RCC 7860 (cell line): ENCODE measurements at regions not wholly inside any gene's neighbourhood (a gene's known extent, or its start where the extent isn't known, plus 50 kb on each side); places are given as distances from the start of the nearest gene placed in this dataset.

Experiments used
- DNase-seq: peaks from one replicate; pipeline ENCODE4 v3.0.0-alpha.2; 2015; ENCODE audit warnings: low spot score
- FAIRE-seq: peaks from 2 replicates; lab custom pipeline; 2012; peaks lifted over from hg19 to GRCh38; lab: Jason Lieb, UNC

DNA sequence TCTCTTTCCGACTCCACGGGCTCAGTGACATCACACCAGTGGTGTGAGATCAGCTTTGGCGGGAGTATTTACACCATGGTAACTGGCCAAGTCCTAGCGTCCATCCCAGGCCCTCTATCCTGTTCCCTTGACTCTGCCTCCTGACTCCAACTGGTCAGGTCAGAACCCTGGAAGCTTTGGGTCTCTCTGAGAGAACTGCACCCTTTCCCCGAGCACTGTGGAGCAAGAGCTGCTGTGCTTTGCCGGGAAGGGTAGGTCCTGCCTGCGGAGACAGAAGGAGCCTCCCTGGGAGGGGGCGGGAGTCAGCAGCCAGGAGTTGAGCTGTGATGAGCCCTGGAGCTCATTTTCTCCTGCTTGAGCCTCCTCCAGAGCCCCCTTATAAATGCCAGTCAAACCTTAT is 212.1 kb upstream of the TNRC6C start:
- DNase-seq = no peak

DNA sequence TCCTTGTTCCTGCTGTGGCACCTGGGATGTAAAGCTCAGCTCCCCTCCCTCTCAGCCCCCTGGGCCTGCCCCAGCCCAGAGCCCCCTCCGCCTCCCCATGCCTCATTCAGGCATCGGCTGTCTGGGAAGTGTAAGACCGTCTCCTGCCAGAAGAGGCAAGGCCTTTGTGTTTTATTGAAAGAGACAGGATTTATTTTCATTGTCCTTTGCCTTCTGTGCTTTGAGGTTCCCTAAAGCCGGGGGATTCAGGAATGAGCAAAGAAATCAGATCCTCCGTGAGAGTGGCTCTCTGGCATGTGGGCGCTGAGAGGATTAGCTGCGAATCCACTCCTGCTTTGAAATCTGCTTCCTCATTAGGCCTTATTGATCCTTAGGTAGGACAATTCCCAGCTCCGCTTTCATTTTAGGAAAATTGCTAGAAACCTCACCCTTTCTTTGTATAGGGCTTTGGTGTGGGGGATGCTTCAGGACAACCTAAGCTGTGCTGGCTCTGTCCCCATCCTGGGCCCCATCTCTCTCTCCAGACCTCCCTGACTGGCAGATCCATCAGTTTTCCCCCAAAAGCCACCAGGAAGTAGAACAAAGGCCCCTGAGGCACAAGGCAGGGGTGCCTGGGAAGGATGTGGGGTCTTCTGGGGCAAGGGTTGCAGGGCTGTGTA is 211.5 kb upstream of the TNRC6C start:
- FAIRE-seq = no peak

More for the DNA sequence above, 212.1 kb upstream of the TNRC6C start:
- FAIRE-seq = no peak

DNA sequence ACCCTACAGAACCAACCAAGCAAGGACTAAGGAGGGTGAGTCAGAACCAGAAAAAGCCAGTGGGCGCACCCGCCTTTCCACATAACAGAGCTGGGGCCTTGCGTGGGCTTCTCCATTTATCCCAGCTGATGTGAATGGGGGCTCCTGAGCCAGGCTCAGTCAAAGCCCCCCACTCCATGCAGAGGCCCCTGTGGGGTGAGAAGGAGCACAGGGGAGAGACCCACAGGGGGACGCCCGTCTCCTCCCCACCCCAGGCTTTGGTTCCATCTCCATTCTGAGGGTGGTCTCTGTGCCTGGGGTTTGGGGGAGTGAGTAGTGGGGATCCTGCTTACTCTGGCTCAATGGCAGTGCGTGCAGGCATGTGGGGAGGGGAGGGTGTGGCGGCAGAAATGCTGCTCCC is 210.1 kb upstream of the TNRC6C start:
- no peak for FAIRE-seq
- DNase-seq = no peak

More for the DNA sequence above, 211.5 kb upstream of the TNRC6C start:
- no peak for DNase-seq

DNA sequence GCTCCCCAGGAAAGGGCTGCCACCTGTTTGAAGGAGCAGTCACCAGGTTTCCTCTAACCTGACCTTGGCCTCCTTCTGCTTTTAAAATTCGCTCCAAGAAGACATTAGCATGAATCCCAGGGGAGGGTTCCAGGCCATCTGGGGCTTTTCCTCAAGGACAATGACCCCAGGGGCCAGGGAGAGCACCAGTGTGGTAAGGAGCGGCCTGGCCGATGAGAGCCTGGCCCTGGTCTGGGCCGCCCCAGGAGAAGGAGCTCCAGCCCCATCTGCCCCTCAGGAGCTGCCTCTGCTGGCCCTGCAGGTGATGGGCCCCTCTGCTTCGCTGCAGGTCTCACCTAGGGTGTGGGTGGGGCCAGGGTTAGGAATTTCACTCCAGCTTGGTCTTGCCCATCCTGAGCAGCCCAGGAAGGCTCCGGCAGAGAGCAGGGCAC is 209.2 kb upstream of the TNRC6C start:
- FAIRE-seq (no peak), DNase-seq (no peak)

DNA sequence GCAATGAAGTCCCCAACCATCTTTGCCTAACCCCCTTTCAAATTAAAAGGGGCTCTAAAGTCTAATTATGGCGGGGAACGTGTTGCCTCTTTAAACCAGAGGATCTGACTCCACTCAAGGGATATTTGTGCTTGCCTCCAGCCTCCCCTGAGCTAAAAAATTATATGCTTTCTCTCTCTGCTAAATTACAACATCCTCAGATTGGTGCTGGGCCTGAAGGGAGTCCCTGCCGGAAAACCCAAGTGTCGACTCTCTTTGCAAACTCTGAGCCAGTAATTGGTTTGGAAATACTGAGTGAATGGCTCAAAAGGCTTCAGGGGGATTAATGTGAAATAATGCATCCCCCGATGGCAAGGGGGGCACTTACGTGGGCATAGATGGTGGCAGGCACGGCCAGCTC is 208.5 kb upstream of the TNRC6C start:
- FAIRE-seq (no peak), DNase-seq (no peak)

DNA sequence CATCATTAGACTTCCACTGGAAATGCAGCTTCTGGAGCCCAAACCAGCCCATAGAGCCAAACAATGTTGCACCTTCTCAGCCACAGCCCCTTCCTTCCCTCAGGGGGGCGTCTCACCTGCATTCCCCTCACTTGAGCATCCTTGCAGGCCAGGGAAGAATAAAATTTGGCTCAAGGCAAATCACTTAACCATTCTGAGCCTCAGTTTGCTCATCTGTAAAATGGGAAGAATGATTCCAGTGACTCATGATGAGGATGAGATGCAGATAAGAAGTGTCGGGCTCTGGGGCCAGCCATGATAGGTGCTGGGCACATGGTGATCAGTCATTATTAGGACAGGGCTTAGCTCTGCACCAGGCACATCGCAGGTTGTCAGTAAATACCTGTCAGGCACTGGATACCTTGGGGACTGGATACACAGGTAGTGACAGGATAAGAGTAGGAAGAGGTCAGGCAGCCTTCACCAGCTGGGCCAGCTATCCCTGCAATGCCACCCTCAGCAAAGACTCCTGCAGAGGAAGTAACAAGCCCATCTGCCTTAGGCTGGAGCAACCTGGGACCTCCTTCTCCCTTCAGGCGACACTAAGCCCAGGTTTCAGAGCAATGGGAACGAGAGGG is 208.0 kb upstream of the TNRC6C start:
- no peak for DNase-seq
- FAIRE-seq = no peak

DNA sequence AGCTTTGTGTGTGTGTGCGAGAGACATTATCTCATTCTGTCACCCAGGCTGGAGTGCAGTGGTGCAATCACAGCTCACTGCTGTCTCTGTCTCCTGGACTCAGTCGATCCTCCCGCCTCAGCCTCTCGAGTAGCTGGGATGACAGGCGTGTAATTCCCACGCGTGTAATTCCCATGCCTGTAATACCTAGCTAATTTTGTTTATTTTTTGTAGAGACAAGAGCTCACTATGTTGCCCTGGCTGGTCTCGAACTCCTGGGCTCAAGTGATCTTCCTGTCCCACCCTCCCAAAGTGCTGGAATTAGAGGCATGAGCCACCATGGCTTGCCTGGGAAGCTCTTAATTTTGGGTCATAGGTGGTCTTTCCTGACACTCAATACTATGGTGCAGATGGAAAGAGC is 205.3 kb upstream of the TNRC6C start:
- FAIRE-seq = no peak

DNA sequence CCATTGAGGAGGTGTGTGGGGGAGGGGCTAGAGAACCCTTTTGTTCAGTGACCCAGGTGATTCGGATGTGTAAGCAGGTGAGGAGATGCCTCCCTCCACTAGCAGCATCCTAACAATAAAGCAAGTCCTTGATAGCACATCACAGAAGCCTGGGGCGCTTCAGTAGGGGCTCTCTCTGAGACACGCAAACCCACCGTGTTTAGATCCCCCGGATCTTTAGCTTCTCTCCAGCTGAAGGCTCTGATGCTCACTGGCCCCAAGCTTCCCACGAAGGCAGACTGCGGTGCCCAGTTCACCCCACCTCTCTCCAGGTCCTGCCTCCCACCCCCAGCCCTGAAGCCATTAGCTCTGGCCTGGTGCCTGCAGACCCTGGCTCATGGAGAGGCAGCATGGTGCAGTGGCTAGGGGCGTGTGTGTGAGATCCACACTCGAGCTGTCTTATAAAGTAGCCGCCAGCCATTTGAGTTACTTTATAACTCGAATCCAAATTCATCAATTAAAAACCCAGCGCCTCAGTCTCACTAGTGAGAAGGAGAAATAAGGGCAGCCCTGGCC is 204.7 kb upstream of the TNRC6C start:
- DNase-seq (no peak), FAIRE-seq (no peak)

More for the DNA sequence above, 205.3 kb upstream of the TNRC6C start:
- no peak for DNase-seq

DNA sequence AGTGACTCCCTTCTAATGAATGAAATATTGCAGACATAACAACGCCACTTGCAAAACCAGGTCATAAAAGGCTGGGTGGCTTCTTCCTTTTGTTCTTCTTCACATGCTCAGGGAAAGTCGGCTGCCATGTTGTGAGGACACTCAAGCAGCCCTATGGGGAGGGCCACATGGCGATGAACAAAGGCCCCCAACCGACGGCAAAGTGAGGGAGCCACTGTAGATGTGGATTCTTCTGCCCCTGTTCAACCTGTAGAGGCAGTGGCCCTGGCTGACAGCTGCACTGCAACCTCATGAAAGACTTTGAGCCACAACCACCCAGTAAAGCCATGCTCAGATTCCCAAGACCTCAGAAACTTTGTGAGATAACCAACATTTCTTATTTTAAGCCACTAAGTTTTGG is 203.5 kb upstream of the TNRC6C start:
- FAIRE-seq = no peak
- DNase-seq = no peak

DNA sequence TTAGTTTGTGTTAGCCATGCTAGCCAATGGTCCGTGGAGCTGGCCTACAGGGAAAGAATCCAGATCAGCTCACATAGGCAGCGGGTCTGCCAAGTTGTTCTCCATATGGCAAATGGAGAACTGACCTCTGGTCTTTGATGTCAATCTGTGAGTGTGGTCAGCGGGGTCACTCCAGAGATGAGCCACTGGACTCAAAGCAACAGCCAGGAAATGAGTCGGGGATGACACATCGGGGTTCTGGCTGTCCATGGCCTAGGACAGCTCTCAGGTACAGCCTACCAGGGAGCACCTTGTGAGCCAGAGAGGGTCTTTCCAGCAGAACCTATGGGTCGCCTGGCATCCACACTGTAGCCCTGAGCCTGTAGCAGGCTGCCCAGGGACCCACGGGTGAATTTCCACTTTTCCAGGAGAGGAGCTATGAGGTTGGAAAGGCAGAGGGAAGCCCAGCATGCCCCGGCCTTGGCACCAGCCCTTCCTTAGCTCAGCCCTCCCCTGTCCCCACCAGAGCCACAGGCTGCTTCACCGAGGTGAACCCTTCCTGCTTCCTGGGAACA is 203.0 kb upstream of the TNRC6C start:
- DNase-seq (no peak), FAIRE-seq (no peak)

DNA sequence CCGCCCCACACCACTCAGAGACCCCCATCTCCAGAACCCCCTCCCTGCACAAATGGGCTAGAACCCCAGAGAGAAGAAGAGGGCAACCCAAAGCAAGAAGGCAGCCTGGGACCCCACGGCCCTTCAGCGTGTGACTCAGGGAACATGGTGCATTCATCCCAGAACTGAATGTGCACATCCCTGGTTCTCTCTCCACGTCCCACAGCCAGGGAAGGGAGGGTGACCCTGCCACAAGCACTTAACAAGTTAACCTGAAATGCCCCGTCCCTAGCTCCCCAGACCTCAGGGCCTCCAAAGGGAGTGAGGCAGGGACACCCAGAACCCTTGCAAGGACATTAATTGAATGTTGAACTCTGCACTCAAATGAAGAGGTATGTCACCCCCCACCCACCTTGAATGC is 202.5 kb upstream of the TNRC6C start:
- FAIRE-seq (no peak), DNase-seq (no peak)

DNA sequence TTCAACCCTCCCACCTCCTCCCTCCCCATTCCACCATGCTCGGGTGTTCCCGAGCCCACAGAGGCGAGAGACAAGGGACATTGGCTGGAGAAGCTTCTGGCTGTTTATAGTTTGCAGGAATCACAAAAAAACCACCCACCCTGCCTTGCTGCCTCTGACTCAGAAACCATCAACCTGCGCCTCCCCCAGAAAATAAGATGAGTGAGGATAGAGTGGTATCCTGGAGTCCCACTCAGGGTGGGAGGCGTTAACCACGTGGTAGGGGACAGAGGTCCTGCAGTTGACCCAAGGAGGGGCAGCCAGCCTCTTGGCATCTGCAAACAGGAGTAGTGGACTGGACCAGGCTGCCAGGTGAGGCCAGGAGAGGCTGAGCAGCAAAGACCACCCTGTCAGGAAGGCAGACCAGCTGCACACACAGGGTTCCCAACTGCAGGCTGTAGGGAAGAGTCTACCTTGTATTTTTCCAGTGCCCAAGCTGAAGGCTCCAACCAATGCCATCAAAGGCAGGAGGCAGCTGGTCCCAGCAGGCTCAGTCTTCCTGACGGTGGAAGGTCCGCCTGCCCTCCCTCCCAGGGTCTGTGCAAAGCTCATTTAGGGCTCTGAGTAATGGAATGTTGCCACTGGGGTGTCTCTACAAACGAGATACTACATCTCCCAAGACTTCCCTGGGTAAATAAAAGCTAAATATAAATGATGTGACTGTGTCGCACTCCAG is 201.5 kb upstream of the TNRC6C start:
- DNase-seq (no peak), FAIRE-seq (no peak)

DNA sequence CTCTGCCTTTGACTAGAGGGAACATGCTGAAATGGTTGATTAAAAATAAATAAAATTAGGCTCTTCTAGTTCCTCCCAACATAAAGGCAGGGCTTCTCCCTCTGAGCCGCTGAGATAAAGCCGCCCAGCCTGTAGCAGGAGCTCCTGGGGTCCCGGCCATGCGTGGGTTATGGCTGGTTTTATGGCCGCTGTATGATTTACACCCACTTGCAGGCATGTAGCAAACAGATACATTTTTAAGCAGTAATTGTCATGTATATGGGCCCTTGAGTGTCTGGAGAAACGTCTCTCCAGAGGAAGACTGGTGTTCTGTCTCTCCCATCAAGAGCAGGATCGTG is 201.0 kb upstream of the TNRC6C start:
- DNase-seq (no peak), FAIRE-seq (no peak)

DNA sequence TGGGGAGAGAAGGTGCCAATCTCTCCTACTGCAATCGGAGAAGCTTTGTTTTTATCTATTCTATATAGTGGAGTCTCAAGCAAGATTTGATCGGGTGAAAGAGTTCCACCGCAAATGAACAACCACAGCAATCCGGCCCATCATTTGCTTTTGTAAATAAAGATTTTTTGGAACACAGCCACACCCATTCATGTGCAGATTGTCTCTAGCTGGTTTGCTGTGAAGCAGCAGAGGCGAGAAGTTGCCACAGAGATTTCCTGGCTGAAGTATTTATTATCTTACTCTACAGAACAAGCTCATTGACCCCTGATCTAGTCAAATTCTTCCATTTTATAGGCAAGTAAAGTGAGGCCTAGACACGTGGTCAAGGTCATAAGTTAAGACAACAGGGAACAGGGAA is 195.5 kb upstream of the TNRC6C start:
- no peak for FAIRE-seq

DNA sequence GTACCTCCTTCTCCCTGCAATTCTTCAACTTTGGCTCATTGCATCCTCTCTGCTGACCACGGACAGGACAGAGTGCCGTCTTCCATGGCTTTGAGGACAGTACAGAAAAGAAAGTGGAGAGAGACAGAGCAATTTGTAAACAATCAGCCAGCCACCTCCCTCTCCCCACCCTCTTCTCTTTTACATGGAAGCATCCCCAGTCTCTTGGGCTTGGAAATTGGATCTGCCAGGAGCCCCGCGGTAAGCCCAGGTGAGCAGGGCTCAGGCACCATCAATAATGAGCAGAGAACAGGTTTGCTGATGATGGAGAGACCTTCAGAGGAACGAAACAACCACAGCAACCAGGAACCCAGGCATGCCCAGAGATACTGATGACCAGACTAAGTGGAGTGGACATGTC is 194.9 kb upstream of the TNRC6C start:
- FAIRE-seq = no peak

More for the DNA sequence above, 195.5 kb upstream of the TNRC6C start:
- no peak for DNase-seq

DNA sequence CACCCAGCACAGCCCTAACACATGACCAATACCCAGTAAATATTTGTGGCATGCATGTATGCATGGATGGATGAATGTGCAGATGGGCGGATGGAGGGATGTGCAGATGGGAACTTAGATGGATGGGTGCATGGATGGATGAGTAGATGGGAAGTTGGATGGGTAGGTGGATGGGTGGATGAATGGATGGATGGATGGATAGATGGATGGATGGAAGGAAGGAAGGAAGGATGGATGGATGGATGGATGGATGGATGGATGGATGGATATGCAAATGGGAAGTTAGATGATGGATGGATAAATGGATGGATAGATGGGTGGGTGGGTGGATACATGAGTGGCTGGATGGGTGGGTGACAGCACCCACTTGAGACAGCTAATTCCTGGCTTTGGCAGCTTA is 193.2 kb upstream of the TNRC6C start:
- DNase-seq = no peak
- FAIRE-seq = no peak

More for the DNA sequence above, 194.9 kb upstream of the TNRC6C start:
- DNase-seq = no peak

DNA sequence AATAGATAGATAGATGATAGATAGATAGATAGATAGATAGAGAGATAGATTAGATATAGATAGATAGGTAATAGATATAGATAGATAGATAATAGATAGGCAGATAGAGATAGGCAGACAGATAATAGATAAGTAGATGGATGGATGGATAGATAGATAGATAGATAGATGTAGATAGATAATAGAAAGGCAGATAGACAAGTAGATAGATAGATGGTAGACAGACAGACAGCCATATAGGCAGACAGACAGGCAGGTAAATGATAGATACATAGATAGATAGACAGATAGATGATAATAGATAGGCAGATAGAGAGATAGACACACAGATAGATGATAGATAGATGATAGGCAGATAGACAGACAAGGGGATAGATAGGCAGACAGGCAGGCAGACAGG is 191.4 kb upstream of the TNRC6C start:
- DNase-seq (no peak), FAIRE-seq (no peak)

DNA sequence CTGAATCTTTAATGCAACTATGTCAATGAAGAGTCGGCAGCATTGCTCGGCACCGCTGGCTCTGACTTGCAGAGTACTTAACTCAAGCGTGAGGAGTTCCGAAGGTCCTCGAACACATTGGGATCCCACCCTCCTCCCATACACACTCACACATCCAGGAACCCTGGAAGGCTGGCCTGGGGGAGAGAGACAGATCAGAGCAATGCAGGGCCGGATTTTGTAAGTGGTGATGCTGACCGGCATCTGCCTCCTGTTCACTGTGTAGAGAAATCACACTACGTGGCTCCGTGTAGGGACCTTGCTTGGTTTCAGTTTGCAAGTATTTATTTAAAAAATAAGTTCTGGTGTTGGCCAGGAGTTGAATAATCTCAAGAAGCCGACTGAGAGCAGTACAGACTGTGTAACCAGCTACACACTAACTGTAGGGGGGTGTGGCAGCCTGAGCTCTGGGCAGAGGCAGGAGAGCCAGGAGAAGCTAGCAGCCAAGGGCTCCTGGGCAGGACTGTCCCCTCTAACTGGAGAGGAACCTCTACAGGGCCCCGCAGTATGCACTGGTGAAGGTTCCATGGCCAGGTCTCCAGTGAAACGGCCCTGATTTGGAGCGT is 190.2 kb upstream of the TNRC6C start:
- no peak for DNase-seq
- no peak for FAIRE-seq

DNA sequence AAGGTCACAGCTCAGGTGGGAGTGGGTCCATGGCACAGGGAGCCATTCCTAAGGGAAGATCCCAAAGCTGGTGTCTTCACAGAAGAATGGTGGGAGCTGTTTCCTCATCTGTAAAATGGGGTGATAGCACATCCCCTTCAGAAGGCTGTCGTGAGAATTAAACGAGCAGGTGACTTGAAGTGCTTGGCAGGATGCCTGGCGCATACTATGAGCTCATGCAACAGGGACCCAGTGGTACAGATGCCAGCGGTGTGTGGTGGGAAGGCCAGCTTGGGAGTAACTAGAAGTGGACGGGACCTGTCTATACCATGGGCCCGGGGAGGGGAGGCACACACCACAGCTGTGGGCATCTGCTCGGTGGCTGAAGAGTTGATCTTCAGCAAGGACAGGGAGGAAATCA is 189.3 kb upstream of the TNRC6C start:
- no peak for DNase-seq
- FAIRE-seq = no peak

DNA sequence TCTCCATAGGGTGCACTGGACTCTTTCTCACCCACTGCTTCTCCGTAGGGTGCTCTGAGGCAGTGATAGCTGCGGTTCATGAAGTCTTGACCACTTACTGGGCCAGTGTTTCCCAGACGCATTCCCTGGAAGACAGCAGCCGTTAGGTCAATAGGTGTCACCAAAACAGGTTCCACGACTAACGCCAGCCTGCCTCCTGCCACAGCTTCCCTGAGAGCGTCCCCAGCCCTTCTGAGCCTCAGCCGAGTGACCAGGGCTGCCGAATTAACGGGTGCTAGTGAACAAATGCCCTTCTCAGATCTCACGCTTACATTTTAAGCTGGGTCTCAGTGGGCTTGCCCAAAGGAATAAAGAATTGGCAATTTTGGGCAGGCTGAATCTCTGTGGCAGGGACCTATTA is 188.7 kb upstream of the TNRC6C start:
- FAIRE-seq = no peak
- no peak for DNase-seq
